Uterus (tissue), 2 donors: ENCODE measurements at regions not wholly inside any gene's neighbourhood (a gene's known extent, or its start where the extent isn't known, plus 50 kb on each side); places are given as distances from the start of the nearest gene placed in this dataset.

Experiments used
- CTCF ChIP-seq, 4 experiments: fragments of 200-600 bp in 2 of 4; fragments of 450-650 bp in 2 of 4; sonication (generic) in 2 of 4; IDR thresholded peaks; one replicate each; pipeline ENCODE4 v1.5.1; 2016 to 2019; ENCODE audit warnings: antibody characterized with exemption in 4 of 4, mild to moderate bottlenecking in 2 of 4, moderate library complexity in 1 of 4
- POLR2A ChIP-seq, 2 donors: fragments of 450-650 bp; IDR thresholded peaks; one replicate each; pipeline ENCODE4 v1.6.1; 2016; ENCODE audit warnings: antibody characterized with exemption in 2 of 2, mild to moderate bottlenecking in 1 of 2, moderate library complexity in 1 of 2

GRCh38 chr13:91284335-91284734 is 63.2 kb upstream of the MIR17HG start:
- TF ChIP-seq CTCF (IDR thresholded peaks at IDR 0.05) (no peak), POLR2A (IDR thresholded peaks at IDR 0.05) (no peak)
